Adipose tissue (tissue), 3 donors: ENCODE measurements at regions not wholly inside any gene's neighbourhood (a gene's known extent, or its start where the extent isn't known, plus 50 kb on each side); places are given as distances from the start of the nearest gene placed in this dataset.
"Not testable (repeated sequence)": the region's sequence is repeated elsewhere in the genome, so short reads cannot be mapped to it uniquely, and the experiment has no call there.

Source experiments
- H3K27ac ChIP-seq: one replicate; pipeline ENCODE4 v1.5.1; 2013; ENCODE audit warnings: low read depth, low read length
- WGBS, 3 donors: extraction: QIAGEN DNeasy Blood & Tissue Kit; methylation state at CpG; one replicate each; pipeline ENCODE4 v1.1.7; 2013; 5-methylcytosine and 5-hydroxymethylcytosine counted together
- donor health status: healthy with polysubstance abuse.
- donor health status: Bipolar disorder and iron deficiency.
- donor health status: healthy.

DNA sequence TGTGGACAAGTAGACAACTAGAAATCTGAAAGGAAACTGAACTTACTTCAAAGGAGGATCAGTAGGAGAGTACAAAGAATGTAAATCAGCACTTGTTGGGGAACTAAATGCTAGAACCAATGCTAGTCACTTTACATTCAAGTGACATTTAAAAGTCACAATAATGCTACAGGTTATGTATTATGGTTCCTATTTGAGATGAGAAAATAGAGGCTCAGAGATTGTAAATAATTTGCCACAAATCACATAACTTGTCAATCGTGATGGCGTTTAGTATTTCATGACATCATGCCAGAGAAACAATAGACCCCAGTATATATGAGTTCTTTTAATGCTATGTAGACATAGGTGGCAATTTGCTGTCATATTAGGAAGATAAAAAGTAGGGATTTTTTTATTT, 467.8 kb upstream of the CBLB start:
- H3K27ac ChIP-seq, result no peak overlapping the region
- 54 to 90% (median 87%) methylated on average over 2 of the region's 2 CpGs for WGBS, 3 donors

- H3K27ac ChIP-seq, result no peak overlapping the region
- 35 to 86% (median 82%) methylated on average over 1 of the region's 1 CpG for WGBS, 3 donors
Observed at GRCh38 chr3:106337116-106337515, 468.3 kb upstream of the CBLB start.

GRCh38 chr3:106338582-106339214, 469.9 kb upstream of the CBLB start:
- no peak overlapping the region for H3K27ac ChIP-seq
- 75 to 85% (median 81%) methylated on average over 5 of the region's 5 CpGs for WGBS, 3 donors

DNA sequence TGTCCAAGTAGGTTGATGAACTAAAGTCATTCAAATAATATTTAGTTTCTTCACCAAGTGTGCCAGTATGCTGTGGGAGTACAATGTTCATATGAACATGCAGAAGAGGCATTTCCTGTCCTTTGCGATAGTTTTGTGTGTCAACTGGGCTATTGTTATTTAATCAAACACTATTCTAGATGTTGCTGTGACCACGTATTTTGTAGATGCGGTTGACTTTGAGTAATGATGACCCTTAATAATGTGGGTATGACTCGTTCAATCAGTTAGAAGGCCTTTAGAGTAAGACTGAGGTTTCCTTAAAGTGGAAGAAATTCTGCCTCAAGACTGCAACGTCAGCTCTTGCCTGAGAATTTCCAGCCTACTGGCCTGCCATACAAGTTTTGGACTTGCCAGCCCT, 470.7 kb upstream of the CBLB start:
- WGBS, 3 donors, result 72 to 91% (median 86%) methylated on average over 5 of the region's 5 CpGs
- H3K27ac ChIP-seq, result no peak overlapping the region

DNA sequence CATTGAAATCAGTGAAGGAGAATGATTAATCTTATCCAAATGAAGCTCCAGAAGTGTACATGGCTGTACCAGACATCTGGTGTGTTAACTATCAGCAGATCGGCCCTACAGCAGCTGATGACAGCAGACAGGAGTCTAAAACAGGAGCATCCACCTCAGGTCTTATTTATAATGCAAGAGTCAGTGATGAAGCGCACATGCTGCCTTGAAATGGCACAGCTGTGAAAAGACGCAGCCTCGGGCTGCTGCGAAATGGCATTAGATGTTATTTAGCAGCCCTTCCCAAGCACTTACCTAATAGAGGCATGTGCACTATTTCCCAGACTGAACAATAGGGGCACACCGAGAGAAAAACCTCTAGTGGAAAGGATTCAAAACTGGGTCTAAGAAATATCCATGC, 472.3 kb upstream of the CBLB start:
- WGBS, 3 donors, result 45 to 70% (median 63%) methylated on average over 6 of the region's 6 CpGs
- no peak overlapping the region for H3K27ac ChIP-seq

- WGBS, 3 donors, result 84 to 87% (median 85%) methylated on average over 8 of the region's 8 CpGs
- no peak overlapping the region for H3K27ac ChIP-seq
Observed at GRCh38 chr3:106341586-106342162, 472.9 kb upstream of the CBLB start.

GRCh38 chr3:106342386-106342785, 473.6 kb upstream of the CBLB start:
- WGBS, 3 donors, result 82 to 88% (median 82%) methylated on average over 2 of the region's 2 CpGs
- H3K27ac ChIP-seq, result no peak overlapping the region

GRCh38 chr3:106343811-106344210, 475.0 kb upstream of the CBLB start:
- H3K27ac ChIP-seq, result no peak overlapping the region

- WGBS, 3 donors, result 63 to 74% (median 66%) methylated on average over 5 of the region's 5 CpGs
- H3K27ac ChIP-seq, result no peak overlapping the region
Observed at GRCh38 chr3:106345353-106346027, 476.7 kb upstream of the CBLB start.

DNA sequence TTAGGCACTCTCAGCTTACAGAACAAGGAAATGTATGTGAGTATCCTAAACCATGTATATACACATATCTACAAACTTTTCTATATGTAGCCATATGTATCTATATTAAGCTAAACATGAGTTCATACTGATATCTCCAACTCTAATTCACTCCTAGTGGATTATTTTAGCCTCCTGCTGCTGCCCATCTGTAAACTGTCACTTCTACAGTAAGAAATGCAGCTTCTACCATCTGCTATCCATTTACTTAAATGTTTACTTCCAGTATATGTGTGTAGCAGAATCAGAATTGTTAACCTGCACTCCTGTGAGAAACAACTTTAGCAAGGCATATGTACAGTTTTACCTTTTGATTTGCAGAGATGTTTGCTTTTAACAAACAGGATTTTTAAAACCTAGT, 478.5 kb upstream of the CBLB start:
- H3K27ac ChIP-seq, result no peak overlapping the region

- WGBS, 3 donors, result 85 to 93% (median 90%) methylated on average over 3 of the region's 3 CpGs
- no peak overlapping the region for H3K27ac ChIP-seq
Observed at GRCh38 chr3:106348139-106348690, 479.4 kb upstream of the CBLB start.

- WGBS, 3 donors, result 50 to 63% (median 57%) methylated on average over 2 of the region's 2 CpGs
- H3K27ac ChIP-seq, result no peak overlapping the region
Observed at GRCh38 chr3:106349191-106349881, 480.5 kb upstream of the CBLB start.

- WGBS, 3 donors, result 73 to 89% (median 89%) methylated on average over 3 of the region's 3 CpGs
Observed at GRCh38 chr3:106355873-106356272, 487.1 kb upstream of the CBLB start.

GRCh38 chr3:106359692-106360091, 490.9 kb upstream of the CBLB start:
- WGBS, 3 donors, result 66 to 94% (median 93%) methylated on average over 3 of the region's 3 CpGs
- H3K27ac ChIP-seq, result no peak overlapping the region

More at GRCh38 chr3:106355873-106356272, 487.1 kb upstream of the CBLB start:
- H3K27ac ChIP-seq, result no peak overlapping the region

DNA sequence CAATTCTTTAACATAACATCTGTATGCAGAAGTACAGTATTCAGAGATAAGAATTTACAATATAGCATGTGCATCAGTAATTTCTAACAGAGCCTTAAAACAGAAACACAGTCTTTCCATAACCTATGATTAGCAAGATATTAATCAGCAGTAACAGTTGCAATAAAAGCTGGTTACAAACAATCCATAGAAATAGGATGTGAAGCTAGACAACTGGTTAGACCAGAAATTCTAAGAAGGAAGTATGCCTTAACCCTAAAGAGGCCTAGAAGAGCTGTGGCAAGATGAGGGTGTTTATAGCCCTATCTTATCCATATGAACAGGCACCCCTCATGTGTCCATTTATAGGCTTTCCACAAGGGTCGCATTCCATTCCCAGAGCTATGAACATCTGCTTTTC, 492.1 kb upstream of the CBLB start:
- 91 to 100% (median 92%) methylated on average over 1 of the region's 1 CpG for WGBS, 3 donors

GRCh38 chr3:106364477-106364876, 495.7 kb upstream of the CBLB start:
- 59 to 83% (median 68%) methylated on average over 1 of the region's 1 CpG for WGBS, 3 donors
- no peak overlapping the region for H3K27ac ChIP-seq

More for the DNA sequence above, 492.1 kb upstream of the CBLB start:
- not testable (repeated sequence) for H3K27ac ChIP-seq

GRCh38 chr3:106365061-106365691, 496.4 kb upstream of the CBLB start:
- no peak overlapping the region for H3K27ac ChIP-seq
- 75 to 95% (median 83%) methylated on average over 1 of the region's 1 CpG for WGBS, 3 donors

DNA sequence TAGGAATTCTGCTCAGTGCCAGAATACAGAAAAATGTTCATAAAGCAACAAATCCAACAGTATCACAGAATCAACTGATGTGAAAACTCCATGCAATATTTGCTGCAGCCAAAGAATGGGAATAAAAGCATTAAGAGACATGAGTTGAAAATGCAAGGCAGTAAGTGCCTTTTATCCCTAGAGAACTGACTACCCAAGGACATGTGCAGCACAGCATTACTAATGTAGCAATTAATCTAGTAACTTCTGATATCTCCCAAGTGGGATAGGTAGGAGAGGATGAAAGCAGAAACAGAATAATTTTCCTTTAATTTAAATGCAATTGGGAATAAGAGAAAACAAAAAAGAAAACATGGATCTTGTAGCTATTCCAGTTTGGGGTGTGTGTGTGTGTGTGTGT, 497.5 kb upstream of the CBLB start:
- no peak overlapping the region for H3K27ac ChIP-seq

DNA sequence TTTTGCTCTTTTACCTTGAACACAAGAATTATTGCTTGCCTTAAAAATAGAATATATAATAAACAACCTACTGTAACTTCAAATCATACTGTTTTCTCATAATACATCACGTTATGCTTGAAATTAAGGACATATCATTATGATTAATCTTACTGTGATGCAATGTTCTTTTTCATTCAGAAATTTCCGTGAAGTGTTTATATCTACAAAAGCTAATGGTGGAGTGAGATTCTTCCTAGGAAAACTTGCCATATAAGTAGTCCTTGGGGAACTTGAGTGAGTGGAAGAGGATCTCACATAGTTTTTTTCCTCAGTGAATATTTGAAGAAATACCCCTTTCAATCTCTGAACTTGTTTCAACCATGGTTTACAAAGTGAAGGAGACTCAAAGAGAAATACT, 498.7 kb upstream of the CBLB start:
- no peak overlapping the region for H3K27ac ChIP-seq
- 54 to 64% (median 60%) methylated on average over 2 of the region's 2 CpGs for WGBS, 3 donors
